Thoracic aorta (tissue), 2 donors: ENCODE measurements at regions not wholly inside any gene's neighbourhood (a gene's known extent, or its start where the extent isn't known, plus 50 kb on each side); places are given as distances from the start of the nearest gene placed in this dataset.
"Not testable (repeated sequence)": the region's sequence is repeated elsewhere in the genome, so short reads cannot be mapped to it uniquely, and the experiment has no call there.

Experiments used
- ATAC-seq: fragments of 150-250 bp; one replicate; pipeline ENCODE4 v1.8.0; 2017; ENCODE audit warnings: low read depth; ENCODE audit not compliant: insufficient number of reproducible peaks, low FRiP score
- DNase-seq: peaks from one replicate; pipeline ENCODE4 v3.0.0-alpha.2; 2020; ENCODE audit warnings: low spot score
- H3K27ac ChIP-seq, 2 donors: fragments of 200-600 bp; sonication (generic); 1 replicate in 1 of 2; 2 replicates in 1 of 2; pipeline ENCODE4 v1.5.1; 2016; ENCODE audit warnings: mild to moderate bottlenecking in 2 of 2, moderate library complexity in 2 of 2
- H3K27me3 ChIP-seq: fragments of 200-600 bp; sonication (generic); replicated peaks from 2 replicates; pipeline ENCODE4 v1.6.0; 2016; ENCODE audit warnings: mild to moderate bottlenecking; ENCODE audit not compliant: insufficient read depth
- H3K36me3 ChIP-seq: fragments of 200-600 bp; sonication (generic); one replicate; pipeline ENCODE4 v1.5.1; 2016
- H3K4me1 ChIP-seq, 2 donors: fragments of 200-600 bp; sonication (generic); 1 replicate in 1 of 2; 2 replicates in 1 of 2; pipeline versions ENCODE4 v1.5.1 to v1.6.0; 2016; ENCODE audit warnings: low read depth in 2 of 2, mild to moderate bottlenecking in 1 of 2; ENCODE audit not compliant: control insufficient read depth in 1 of 2
- H3K4me3 ChIP-seq: fragments of 200-600 bp; sonication (generic); 2 replicates; pipeline ENCODE4 v1.5.1; 2016; ENCODE audit warnings: mild to moderate bottlenecking
- H3K9me3 ChIP-seq: fragments of 200-600 bp; sonication (generic); 2 replicates; pipeline ENCODE4 v1.5.1; 2016
- CTCF ChIP-seq: fragments of 200-600 bp; sonication (generic); IDR thresholded peaks from one replicate; pipeline ENCODE4 v1.5.1; 2019; ENCODE audit warnings: antibody characterized with exemption

GRCh38 chr6:101089640-101090039, 208.5 kb upstream of the ASCC3 start:
- Histone ChIP-seq H3K27ac (no peak overlapping the region), H3K4me1 (peaks cover 0 to 4% of the 10 kb centered on the region in 2 donors), H3K9me3 (peaks cover 6% of the 10 kb centered on the region), H3K27me3 (no peaks in the 10 kb centered on the region), H3K36me3 (no peaks in the 10 kb centered on the region), H3K4me3 (no peak overlapping the region)
- no peak for DNase-seq
- TF ChIP-seq CTCF = no peak
- ATAC-seq = no peak

GRCh38 chr6:101090281-101090680, 209.2 kb upstream of the ASCC3 start:
- peaks cover 0 to 1% of the 10 kb centered on the region in 2 donors for H3K4me1 ChIP-seq
- H3K27ac ChIP-seq = no peak overlapping the region
- H3K4me3 ChIP-seq = no peak overlapping the region
- no peak for ATAC-seq
- DNase-seq = no peak
- H3K27me3 ChIP-seq = no peaks in the 10 kb centered on the region
- H3K36me3 ChIP-seq = no peaks in the 10 kb centered on the region
- peaks cover 6% of the 10 kb centered on the region for H3K9me3 ChIP-seq
- no peak for TF ChIP-seq CTCF

- not testable (repeated sequence) for H3K27ac ChIP-seq, H3K36me3 ChIP-seq, H3K4me3 ChIP-seq, H3K9me3 ChIP-seq, ATAC-seq, DNase-seq, H3K27me3 ChIP-seq, H3K4me1 ChIP-seq
Measured at GRCh38 chr6:101098605-101099004, 217.5 kb upstream of the ASCC3 start.

- Histone ChIP-seq H3K36me3 (no peaks in the 10 kb centered on the region), H3K27ac (no peak overlapping the region), H3K4me3 (no peak overlapping the region), H3K27me3 (no peaks in the 10 kb centered on the region), H3K4me1 (no peaks in the 10 kb centered on the region), H3K9me3 (no peaks in the 10 kb centered on the region)
- no peak for DNase-seq
- no peak for ATAC-seq
- TF ChIP-seq CTCF = no peak
Measured at GRCh38 chr6:101102702-101103101, 221.6 kb upstream of the ASCC3 start.

GRCh38 chr6:101108286-101108685, 227.2 kb upstream of the ASCC3 start:
- DNase-seq (no peak), ATAC-seq (no peak)
- no peak overlapping the region for H3K27ac ChIP-seq
- no peaks in the 10 kb centered on the region for H3K36me3 ChIP-seq
- H3K4me3 ChIP-seq = no peak overlapping the region
- H3K27me3 ChIP-seq = no peaks in the 10 kb centered on the region
- no peaks in the 10 kb centered on the region for H3K9me3 ChIP-seq
- H3K4me1 ChIP-seq = no peaks in the 10 kb centered on the region
- TF ChIP-seq CTCF = no peak

- no peak for TF ChIP-seq CTCF
- no peak for DNase-seq
- Histone ChIP-seq H3K27ac (no peak overlapping the region), H3K4me3 (no peak overlapping the region), H3K36me3 (no peaks in the 10 kb centered on the region), H3K4me1 (no peaks in the 10 kb centered on the region), H3K9me3 (no peaks in the 10 kb centered on the region), H3K27me3 (no peaks in the 10 kb centered on the region)
- no peak for ATAC-seq
Measured at GRCh38 chr6:101110814-101111213, 229.7 kb upstream of the ASCC3 start.
